ENCODE measurements at regions not wholly inside any gene's neighbourhood (a gene's known extent, or its start where the extent isn't known, plus 50 kb on each side); places are given as distances from the start of the nearest gene placed in this dataset.
"Not testable (repeated sequence)": the region's sequence is repeated elsewhere in the genome, so short reads cannot be mapped to it uniquely, and the experiment has no call there.

- no peak for DNase-seq (ENCODE audit: low read depth in 2 of 2)
- TF ChIP-seq CTCF (IDR thresholded peaks at IDR 0.05; ENCODE audit: low read depth, low read length), result no peak
- no peak overlapping the region for H3K4me3 ChIP-seq (replicated peaks in 1 of 2; ENCODE audit: low read depth in 2 of 2, low read length in 2 of 2)
These were observed 58.0 kb downstream of the RBFOX3 start for GRCh38 chr17:79552824-79553223.

DNA sequence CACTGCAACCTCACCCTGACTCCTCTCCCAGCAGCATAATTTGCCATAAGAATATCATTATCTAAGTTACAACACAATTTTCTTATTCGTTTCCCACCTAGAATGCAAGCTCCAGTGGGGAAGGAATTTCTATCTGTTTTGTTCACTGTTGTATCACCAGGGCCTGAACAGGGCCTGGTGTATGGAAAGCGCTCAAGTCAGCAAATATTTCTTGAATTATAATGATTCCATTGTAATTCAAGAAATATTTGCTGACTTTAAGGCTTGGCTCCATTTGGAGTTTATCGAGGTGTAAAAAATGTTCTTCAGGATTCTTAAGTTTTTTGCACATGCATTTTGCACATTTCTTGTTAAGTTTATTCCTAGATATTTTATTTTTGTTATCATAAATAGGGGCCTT, 58.4 kb downstream of the RBFOX3 start:
- DNase-seq (ENCODE audit: low read depth in 2 of 2), result no peak
- no peak overlapping the region for H3K4me3 ChIP-seq (replicated peaks in 1 of 2; ENCODE audit: low read depth in 2 of 2, low read length in 2 of 2)
- no peak for TF ChIP-seq CTCF (IDR thresholded peaks at IDR 0.05; ENCODE audit: low read depth, low read length)

GRCh38 chr17:79549141-79549915, 61.5 kb downstream of the RBFOX3 start:
- H3K4me3 ChIP-seq (replicated peaks in 1 of 2; ENCODE audit: low read depth in 2 of 2, low read length in 2 of 2), result no peak overlapping the region
- no peak for TF ChIP-seq CTCF (IDR thresholded peaks at IDR 0.05; ENCODE audit: low read depth, low read length)
- DNase-seq (ENCODE audit: low read depth in 2 of 2), result no peak

GRCh38 chr17:79548116-79548515, 62.7 kb downstream of the RBFOX3 start:
- no peak overlapping the region for H3K4me3 ChIP-seq (replicated peaks in 1 of 2; ENCODE audit: low read depth in 2 of 2, low read length in 2 of 2)
- no peak for DNase-seq (ENCODE audit: low read depth in 2 of 2)
- TF ChIP-seq CTCF (IDR thresholded peaks at IDR 0.05; ENCODE audit: low read depth, low read length), result no peak

- no peak for TF ChIP-seq CTCF (IDR thresholded peaks at IDR 0.05; ENCODE audit: low read depth, low read length)
- H3K4me3 ChIP-seq (replicated peaks in 1 of 2; ENCODE audit: low read depth in 2 of 2, low read length in 2 of 2), result no peak overlapping the region
- no peak for DNase-seq (ENCODE audit: low read depth in 2 of 2)
These were observed 63.3 kb downstream of the RBFOX3 start for GRCh38 chr17:79547586-79547985.

GRCh38 chr17:79547171-79547570, 63.7 kb downstream of the RBFOX3 start:
- not testable (repeated sequence) for H3K4me3 ChIP-seq (replicated peaks in 1 of 2; ENCODE audit: low read depth in 2 of 2, low read length in 2 of 2); DNase-seq (ENCODE audit: low read depth in 2 of 2)

- no peak for DNase-seq (ENCODE audit: low read depth in 2 of 2)
- H3K4me3 ChIP-seq (replicated peaks in 1 of 2; ENCODE audit: low read depth in 2 of 2, low read length in 2 of 2), result no peak overlapping the region
- no peak for TF ChIP-seq CTCF (IDR thresholded peaks at IDR 0.05; ENCODE audit: low read depth, low read length)
These were observed 64.5 kb downstream of the RBFOX3 start for GRCh38 chr17:79546386-79546785.

Measured in cardiac fibroblast (primary cell).